ENCODE measurements at regions not wholly inside any gene's neighbourhood (a gene's known extent, or its start where the extent isn't known, plus 50 kb on each side); places are given as distances from the start of the nearest gene placed in this dataset.

DNA sequence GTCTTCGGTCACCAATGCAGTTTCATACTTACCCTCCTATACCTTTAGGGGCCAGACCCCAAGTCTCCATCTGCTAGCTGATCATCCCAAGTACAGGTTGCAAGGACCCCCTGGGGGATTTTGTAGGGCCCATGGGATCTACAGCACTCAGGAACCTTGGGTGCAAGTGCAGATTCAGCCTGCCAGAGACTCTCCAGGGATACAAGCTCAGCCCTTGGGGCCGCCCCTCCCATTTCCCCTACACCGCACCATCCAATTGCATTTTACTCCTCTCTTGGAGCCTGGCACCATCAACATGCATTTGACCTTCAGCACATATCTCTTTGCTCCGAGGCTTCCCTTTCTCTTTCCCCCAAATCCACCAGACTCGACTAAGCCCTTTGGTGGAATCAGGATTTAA, 154.7 kb upstream of the ZNF536 start:
- DNase-seq: no peak

DNA sequence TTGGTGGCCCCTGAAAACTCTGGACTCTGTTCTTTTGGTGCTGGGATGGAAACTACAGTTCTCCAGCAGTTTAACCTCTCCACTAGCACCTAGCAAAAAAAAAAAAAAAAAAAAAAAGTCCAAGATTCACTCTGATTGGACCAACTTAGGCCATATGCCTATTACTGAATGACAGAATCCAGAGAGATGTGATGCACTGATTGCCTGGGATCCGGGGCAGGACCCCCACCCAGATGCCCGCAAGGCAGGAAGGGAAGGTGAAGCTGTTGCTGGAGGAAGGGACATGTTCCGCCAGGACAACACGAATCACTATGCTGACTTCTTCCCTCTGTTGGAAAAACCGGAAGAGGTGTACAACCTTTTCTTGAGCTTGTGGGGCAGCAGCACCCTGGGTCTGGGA, 152.5 kb upstream of the ZNF536 start:
- no peak for DNase-seq

DNA sequence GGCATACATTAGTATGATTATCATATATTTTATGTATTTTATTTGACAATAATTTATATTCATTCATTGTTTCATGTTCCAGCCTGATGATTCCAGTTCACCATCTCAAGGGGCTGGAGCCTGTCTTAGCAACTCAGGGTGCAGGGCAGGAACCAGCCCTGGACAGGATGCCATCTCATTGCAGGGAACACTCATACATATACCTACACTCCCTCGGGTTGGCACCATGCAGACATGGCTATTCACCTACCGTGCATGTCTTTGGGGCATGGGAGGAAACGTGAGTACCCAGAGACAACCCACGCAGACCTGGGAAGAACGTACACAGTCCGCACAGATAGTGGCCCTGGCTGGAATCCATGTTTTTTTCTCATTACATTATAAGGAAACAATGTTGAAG, 151.0 kb upstream of the ZNF536 start:
- DNase-seq: no peak

DNA sequence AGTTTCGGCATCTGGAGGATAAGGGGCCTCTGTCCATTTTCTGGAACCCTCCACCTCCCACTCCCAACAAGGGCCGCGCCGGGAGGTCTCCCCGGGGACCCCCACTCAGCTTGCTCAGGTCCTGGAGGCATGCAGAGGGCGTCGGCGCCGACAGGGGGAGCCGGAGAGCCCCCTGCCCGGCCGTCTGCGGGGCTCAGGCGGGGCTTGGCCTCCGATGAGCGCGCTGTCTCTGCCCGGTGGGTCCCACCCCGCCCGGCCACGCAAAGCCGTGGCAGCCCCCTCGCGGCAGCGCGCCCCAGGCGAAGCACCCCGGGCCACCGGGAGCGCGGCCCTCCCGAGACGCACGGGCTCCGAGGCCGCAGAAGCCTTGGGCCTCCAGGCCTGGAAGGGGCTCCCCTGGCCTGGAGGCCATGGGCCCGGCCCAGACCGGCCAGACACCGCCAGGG, 149.7 kb upstream of the ZNF536 start:
- DNase-seq: no peak

DNA sequence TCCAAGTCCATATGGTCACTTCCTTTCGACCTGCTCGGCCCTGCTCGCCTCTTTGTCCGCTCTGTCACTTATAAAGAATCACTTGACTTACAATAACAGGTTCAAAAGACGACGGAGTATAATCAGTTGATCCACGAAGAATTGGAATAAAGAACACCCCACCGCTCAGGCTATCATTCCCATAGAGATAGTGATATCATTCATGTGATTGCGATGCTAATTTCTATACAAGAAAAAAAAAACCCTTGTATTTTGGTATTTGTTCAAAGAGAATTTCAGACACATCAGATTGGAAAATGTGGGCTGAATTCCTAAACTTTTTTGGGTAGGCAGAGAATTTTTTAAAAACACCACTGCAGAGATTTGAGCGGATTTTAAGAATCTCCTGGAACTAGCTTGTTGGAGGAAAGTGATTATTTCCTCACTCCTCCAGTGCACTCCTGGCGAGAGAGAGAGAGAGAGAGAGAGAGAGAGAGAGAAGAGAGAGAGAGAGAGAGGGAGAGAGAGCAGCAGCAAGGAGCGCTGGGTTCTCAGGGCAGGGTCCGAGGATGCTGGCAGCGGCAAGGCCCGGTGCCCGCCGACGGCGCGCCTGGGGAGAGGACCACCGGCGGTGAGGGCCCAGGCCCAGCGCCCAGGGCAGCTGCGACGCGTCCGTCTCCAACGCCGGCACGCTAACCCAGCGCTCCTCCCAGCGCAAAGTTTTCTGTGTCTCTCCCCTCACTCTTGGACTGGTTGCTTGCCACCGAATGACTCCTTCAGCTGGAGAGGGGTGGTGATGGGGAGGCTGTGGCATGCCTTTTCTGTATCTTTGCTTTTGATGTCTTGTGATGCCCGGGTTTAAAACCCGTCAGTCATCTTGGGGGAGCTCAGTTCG, 149.0 kb upstream of the ZNF536 start:
- DNase-seq: no peak

DNA sequence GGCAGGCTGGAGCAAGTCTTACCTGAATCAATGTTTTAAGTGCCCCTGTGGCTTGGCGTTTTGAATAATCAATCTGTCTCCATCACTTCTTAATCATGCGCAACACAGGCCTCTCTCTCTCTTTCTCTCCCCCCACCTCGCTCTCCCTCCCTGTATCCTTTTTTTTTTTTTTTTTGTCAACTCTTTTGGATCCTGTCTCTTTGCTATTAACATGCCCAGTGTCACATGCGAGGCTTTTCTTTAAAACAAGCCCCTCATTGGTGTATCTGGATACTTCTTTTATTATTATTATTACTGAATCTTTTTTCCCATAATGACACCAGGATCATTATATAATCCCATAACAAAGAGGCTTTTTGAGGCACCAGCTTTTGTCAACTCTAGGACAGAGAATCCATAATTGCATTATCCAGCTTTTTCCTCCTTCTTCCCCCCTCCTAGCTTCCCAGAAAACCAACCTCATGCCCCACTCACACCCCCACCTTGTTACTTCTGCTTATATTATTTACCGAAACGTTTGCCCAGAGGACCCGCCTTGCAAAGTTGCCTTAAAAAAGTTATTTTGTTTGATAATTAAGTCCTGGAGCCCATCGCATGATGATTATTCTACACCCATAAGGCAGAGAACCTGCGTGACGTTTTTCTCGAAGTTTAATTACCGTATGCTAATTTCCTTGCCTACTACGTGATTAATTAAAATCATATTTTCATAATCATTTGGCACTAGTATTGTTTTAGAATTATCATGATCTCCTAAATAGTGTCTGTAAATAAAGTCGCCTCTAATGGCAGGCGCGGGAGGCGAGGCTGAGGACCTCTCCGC, 148.1 kb upstream of the ZNF536 start:
- no peak for DNase-seq

DNA sequence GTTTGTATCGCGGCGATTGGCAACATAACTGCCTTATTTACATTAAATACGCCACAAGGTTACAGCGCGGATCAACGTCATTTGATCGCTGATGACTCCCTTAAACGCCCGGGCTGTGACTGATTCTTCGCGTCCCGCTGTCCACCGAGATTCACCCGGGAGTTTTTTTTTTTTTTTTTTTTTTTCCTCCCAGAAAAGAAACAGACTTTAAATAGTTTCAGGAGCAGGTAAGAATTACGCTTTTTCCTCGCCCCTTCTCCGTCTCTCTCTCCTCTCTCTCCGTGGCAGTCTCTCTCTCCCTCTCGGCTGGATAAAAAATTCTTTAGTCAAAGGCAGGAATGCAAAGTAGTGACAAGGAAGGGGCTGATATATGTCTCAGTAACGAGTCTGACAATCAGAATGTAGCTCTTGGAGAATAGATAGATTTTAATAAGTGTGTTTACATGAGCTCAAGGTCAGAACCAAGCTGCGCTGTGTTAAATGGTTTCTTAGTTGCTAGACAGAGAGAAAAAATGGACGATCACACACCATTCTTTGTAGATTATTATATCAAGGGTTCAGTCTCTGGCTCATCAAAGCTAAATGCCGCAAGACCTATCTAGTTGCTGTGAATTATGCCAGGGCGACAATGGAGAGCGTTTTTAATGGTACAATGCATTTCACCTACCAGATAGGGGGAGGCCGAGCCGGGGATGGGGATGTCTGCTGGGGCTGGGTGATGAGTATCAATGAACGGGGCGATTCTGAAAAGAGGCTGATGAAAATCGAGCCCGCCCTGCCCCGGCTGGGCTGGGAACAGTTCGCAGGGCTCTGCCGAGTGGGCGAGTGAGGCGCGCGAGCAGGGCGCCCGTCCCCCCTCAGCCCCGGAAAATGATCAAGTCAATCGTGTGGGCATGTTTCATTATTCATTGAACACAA, 147.2 kb upstream of the ZNF536 start:
- DNase-seq: no peak

DNA sequence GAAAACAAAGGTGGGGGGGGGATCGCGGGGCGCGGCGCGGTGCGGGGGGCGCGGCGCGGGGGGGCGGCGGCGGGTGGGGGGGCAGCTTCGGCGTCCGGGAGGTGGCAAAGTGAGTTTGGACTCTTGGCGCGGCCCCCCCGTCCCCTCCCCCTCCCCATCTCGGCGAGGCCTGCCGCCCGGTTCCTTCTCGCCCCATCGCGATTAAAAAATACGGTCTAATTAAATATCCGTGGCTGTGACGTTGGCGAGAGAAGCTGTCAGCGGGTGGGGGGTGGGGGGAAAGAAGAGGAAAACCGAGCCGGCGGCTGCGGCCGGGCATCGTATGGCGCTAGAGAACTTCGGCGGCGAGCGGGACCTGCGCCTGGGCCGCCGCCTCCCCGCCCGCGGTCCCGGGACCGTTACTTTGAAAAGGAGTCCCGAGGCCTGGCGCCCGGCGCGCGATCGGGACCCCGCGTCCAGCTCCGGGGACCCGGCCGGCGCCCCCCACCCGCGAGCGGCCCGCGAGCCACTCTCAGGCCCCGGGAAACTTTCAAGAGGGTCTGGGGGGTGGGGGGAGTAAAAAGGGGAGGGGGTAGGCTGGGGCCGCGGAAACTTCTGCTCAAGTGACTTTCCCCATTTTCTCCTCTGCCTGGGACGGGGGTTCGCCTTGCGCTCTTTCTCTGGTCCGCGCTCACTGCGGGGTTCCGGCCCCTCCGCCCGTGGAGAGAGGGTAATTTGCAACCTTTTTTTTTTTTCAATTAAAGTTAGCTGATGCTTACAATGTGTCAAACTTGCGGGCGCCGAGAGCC, 146.3 kb upstream of the ZNF536 start:
- DNase-seq: no peak

DNA sequence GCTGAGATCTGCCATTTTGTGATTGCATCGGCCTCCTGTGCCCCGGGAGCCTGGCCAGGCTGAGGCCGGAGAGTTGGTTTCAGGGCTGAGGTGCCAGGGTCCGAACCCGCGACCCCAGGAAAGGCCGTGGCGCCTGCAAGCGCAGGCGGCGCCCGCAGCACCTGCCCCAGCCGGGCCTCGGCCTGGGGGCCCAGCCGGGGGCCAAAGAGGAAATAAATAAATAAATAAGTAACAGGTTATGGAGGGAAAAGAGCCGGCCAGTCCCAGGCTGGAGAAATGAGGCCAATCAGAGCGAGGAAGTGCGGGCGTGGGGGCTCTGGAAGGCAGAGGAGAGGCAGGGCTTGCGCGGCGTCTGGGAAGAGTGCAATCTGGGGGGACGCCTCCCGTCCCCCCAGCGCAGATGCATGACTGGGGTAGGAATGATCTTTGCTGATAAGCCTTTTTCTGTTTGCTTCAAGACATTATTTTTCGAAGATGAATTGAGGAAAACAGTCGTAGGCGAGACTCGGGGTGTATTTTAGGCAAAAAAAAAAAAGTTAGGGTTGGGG, 145.6 kb upstream of the ZNF536 start:
- no peak for DNase-seq

DNA sequence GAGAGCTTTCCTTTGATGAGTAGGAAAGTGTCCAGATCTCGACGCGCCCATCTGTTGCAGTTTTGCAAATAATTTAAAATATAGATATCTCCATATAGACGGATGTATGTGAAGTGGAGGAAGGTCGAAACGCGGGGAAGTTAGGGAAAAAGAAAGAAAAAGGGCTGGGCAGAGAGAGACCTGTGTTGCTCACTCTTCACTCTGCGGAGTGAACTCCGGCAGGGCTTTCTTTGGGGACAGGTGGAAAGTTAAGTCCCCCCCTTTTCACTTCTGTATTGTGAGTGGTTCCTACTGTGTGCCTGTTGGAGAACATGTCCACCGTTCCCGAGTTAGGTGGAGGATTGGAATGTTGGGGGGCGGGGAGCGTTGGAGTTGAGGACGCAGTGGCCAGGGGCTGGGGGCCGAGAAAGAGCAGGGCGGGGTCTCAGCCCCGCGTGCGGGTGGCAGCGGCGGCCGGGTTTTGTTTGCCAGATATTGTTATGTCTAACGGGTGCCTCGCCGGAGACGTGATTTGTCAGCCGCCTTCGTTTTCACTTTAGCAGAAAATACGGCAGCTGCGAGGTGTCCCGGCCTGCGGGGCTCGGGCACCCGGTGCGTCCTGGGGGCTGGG, 145.1 kb upstream of the ZNF536 start:
- no peak for DNase-seq

DNA sequence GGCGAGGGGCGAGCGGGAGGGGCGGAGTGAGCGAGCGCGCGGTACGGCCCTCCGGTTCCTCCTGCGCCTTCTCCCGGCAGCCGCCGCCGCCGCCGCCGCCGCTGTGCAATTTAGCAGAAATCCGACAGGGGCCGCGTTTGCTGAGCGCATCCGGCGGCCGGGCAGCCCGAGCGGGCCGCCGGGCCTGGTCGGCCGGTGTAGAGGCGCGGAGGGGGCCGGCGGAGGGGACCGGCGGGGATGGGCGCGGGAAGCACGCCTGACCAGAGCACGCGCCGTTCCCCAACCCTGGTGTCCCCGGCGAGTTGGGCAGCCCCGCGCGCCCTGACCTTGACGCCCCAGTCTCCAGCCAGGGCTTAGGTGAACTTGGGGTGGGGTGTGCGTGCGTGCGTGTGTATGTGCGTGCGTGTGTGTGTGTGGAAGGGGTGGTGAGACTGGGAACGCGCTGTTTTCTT, 144.5 kb upstream of the ZNF536 start:
- peak; percentile 32 to 57 for DNase-seq

DNA sequence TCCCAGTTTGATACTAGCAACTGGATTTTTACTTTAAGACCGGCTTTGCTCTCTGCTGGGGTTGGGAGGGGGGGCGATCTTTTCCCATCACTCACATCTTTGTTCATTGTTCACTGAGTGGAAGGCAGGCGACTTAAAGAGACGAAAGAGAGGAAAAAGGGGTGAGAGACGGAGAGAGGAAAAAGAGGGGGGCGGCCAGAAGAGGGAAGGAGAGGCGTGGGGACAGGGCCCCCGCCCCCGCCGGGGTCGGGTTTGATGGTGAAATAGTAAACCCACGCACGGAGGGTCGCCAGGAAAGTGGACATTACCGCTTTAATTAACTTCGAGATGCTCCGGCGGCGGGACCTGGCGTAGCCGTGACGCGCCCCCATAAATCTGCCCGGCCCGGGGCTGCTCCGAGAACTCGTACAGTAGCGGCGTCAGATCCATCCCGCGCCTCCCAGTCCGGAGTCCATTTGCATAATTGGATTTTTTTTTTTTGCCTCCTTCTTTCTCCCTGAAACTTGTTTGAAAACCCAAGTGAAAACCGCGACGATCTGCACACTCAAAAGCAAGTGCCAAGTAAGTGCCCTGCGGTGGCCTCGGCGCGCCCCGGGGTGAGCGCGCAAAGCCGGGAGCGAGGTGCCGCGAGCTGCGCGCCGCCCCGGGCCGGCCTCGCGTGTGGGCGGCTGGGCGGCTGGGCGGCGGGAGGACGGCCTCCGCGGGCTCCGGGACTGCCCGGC, 143.9 kb upstream of the ZNF536 start:
- DNase-seq: no peak

DNA sequence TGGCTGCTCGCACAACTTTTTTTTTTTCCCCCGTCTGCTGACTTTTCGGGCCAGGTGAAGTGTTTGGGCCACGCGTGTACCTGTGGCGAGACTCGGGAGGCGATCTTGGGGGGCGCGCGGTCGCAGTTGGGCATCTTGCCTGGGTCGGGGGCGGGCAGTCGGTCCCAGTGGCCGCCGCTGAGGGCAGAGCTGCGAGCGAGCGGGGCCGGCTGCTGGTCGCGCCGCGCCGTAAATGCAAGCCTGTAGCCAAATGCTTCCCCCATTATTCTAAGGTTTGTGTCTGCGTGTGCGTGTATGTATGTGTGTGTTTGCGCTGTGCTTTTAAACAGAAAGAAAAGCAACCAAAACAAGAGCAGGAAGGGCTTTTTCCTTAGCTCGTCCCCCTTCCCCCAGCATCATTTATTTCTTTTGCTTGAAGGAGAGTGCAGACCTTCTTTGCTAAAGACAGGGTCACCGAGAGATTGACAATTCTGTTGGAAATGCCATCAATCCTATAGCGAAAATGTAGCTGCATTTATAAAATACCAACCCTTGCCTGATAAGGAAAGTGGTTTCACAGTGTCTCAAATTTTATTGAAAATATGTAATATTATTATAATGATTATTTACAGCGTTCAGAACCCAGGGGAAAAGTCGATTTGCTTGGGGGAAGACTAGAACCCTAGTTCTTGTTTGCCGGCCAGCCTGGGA, 143.2 kb upstream of the ZNF536 start:
- no peak for DNase-seq

DNA sequence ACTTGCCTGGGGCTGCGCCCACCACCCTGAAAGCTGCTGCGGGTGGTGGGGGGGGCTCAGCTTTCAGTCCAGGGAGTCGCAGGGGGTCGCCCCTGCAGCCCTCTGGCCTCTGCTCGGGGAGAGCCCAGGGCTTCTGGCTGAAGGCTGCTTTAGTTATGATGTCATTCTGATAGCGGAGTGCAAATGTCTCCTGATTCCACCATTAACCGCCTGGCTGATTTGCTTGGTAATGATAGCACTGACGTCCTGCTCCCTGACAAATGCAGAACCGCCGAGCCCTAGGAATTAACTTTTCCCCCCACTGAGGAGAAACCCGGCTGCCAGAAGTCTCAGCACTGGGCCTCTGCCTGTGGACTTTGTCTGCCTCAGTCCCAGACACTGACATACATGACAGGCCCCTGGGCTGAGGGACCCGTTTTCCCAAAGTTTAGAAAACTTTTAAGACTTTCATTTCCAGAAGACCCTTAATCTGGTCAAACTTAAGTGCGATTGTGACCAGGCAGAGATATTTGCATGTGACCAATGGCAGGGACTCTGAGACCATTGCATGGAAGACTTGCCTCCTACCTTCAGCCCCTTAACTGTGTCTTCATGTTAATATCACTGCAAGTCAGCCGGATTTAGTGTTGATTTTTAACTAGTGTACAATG, 142.5 kb upstream of the ZNF536 start:
- DNase-seq: no peak

DNA sequence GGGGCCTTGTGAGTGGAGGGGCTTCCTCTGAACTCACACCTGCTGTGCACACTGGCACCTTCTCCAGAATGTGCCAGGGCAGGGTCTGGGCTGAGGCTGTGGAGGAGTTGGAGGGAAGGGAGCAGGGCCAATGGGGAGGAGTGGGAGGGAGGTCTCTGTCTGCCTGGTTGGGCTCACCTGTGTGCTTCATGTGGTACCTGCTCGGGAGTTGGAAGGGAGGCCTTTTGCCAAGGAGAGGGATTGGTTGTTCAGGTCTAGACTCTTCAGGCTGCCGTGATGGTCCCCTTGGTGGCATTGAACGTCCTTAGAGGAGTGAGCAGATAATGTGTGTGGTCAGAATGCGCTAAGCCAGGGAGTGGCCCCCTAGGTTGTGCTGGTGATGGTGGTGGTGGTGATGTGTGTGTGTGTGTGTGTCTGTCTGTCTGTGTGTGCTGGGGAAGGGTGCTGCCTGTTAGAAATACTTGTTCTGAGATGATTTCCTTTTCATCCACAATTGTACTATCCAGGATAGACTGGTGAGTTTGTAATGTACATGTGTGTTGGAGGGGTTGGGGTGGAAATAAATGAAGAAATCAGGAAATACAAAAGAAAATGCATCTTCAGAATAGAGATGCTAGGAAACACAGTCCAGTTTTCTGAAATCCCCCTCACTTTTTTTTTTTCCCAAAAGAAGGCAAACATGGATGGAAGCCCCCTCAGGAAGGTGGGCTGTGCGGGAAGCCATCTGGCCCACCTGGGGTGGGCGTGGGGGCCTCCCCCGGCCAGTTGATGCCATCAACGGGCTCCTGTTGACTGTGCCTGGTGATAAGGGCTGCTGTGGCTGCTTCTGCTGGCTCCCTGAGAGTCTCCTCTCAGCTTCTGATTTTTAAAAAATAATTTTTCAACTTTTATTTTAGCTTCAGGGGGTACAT, 140.5 kb upstream of the ZNF536 start:
- DNase-seq: no peak

DNA sequence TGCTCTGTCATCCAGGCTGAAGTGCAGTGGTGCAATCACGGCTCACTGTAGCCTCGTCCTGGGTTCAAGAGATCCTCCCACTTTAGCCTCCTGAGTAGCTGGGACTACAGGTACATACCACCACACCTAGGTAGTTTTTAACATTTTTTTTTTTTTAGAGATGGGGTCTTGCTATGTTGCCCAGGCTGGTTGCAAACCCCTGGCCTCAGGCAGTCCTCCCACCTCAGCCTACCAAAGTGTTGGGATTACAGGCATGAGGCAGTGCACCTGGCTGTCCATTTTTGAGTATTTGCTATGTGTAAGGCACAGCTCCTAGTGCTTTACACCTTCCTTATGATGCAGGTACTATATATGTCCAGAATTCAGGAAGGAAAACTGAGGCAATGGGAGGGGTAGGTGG, 138.8 kb upstream of the ZNF536 start:
- DNase-seq: no peak

DNA sequence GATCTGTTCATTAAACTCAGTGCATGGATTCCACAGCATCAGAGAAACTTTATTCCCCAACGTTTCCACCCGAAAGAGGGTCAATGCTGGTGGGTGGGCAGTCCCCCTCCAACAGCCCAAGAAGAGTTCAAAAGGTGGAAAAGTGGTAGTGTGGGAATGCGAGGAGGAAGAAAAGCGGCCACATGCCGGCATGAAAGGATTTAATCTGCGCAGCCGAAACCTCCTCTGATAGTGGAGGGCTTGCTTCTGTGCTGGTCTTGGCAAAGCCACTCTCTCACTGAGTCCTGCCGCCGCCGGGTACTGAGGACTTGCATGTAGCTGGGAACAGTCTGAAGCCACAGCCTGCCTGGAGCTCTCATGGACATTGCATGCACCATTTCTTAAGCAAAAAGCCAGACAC, 136.2 kb upstream of the ZNF536 start:
- DNase-seq: no peak

DNA sequence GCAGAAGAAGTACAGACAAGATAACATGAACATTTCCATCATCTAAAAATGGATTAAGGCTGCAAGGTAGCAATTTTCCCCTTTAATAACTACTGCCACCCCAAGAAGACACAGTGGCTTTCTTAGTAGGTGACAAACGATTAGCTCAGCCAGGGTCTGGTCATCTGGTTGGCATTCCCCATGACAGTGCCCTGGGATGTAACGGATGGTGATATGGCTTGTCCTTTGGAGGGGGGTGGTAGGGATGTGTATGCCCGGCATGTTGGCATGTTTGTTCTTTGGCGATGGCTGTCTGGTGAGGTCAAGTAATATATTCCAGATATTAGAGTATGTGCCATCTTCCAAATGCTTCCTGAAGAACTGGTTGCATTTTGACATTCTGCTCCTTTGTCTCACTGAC, 135.6 kb upstream of the ZNF536 start:
- DNase-seq: no peak
